Lung (tissue), 11 donors: ENCODE measurements at regions not wholly inside any gene's neighbourhood (a gene's known extent, or its start where the extent isn't known, plus 50 kb on each side); places are given as distances from the start of the nearest gene placed in this dataset.
"Not testable (repeated sequence)": the region's sequence is repeated elsewhere in the genome, so short reads cannot be mapped to it uniquely, and the experiment has no call there.

ENCODE experiments used
- ATAC-seq: fragments of 200-7000 bp; cut with Tn5 transposase; one replicate; pipeline ENCODE4 v1.9.1; 2020; ENCODE audit warnings: moderate number of reproducible peaks; ENCODE audit not compliant: insufficient read depth, low FRiP score
- DNase-seq, 3 donors: peaks; one replicate each; pipeline ENCODE4 v3.0.0-alpha.2; 2013 to 2017
- H3K27ac ChIP-seq, 2 donors: one replicate each; pipeline ENCODE4 v1.5.1; 2013; ENCODE audit warnings: mild to moderate bottlenecking in 2 of 2, moderate library complexity in 2 of 2, control low read depth in 1 of 2, inconsistent platforms in 1 of 2, low read depth in 1 of 2, low read length in 1 of 2
- H3K27me3 ChIP-seq, 3 donors: one replicate each; pipeline ENCODE4 v1.5.1; 2013; ENCODE audit warnings: low read length in 2 of 3; ENCODE audit not compliant: control insufficient read depth in 3 of 3, insufficient read depth in 3 of 3
- H3K36me3 ChIP-seq, 4 donors: one replicate each; pipeline ENCODE4 v1.5.1; 2013; ENCODE audit warnings: low read length in 4 of 4, mild to moderate bottlenecking in 1 of 4, moderate library complexity in 1 of 4; ENCODE audit not compliant: control insufficient read depth in 4 of 4, insufficient read depth in 4 of 4
- H3K4me1 ChIP-seq, 5 donors: one replicate each; pipeline ENCODE4 v1.5.1; 2013; ENCODE audit warnings: low read length in 5 of 5, mild to moderate bottlenecking in 2 of 5, moderate library complexity in 1 of 5; ENCODE audit not compliant: control insufficient read depth in 5 of 5, insufficient read depth in 5 of 5
- H3K4me3 ChIP-seq: one replicate; pipeline ENCODE4 v1.5.1; 2013; ENCODE audit warnings: mild to moderate bottlenecking, control low read depth, moderate library complexity
- H3K9ac ChIP-seq, 2 donors: one replicate each; pipeline ENCODE4 v1.5.1; 2013; ENCODE audit warnings: low read length in 2 of 2, control low read depth in 1 of 2; ENCODE audit not compliant: insufficient read depth in 1 of 2
- H3K9me3 ChIP-seq, 4 donors: one replicate each; pipeline ENCODE4 v1.5.1; 2013; ENCODE audit warnings: low read length in 3 of 4, mild to moderate bottlenecking in 1 of 4, moderate library complexity in 1 of 4; ENCODE audit not compliant: control insufficient read depth in 4 of 4, insufficient read depth in 3 of 4
- CTCF ChIP-seq: IDR thresholded peaks from 2 replicates; pipeline ENCODE4 v1.5.1; 2012; ENCODE audit warnings: mild to moderate bottlenecking; ENCODE audit errors: control extremely low read depth, extremely low read depth
- WGBS, 2 donors: extraction: QIAGEN DNeasy Blood & Tissue Kit; methylation state at CpG; one replicate each; pipeline ENCODE4 v1.1.7; 2013; 5-methylcytosine and 5-hydroxymethylcytosine counted together
- donor health status: control.
- donor health status: control.
- donor health status: Bipolar disorder and iron deficiency.
- donor health status: healthy.
- donor health status: DM: yes; HTN: yes; CAD: no.

GRCh38 chr1:213622365-213623063 lies 365.3 kb upstream of the PROX1 start:
- H3K4me1 ChIP-seq: no peaks in the 10 kb centered on the region
- ATAC-seq (no peak), DNase-seq (no peak)
- H3K36me3 ChIP-seq: no peaks in the 10 kb centered on the region
- H3K9me3 ChIP-seq: no peaks in the 10 kb centered on the region
- no peak overlapping the region for H3K27ac ChIP-seq
- H3K4me3 ChIP-seq: no peak overlapping the region
- no peak for TF ChIP-seq CTCF
- WGBS, 2 donors: 51 to 56% methylated on average over 19 of the region's 19 CpGs
- no peaks in the 10 kb centered on the region for H3K27me3 ChIP-seq
- no peak overlapping the region for H3K9ac ChIP-seq

GRCh38 chr1:213623064-213623581 lies 364.6 kb upstream of the PROX1 start:
- Histone ChIP-seq H3K4me3 (no peak overlapping the region), H3K27me3 (no peaks in the 10 kb centered on the region), H3K9ac (no peak overlapping the region), H3K36me3 (no peaks in the 10 kb centered on the region), H3K27ac (no peak overlapping the region), H3K4me1 (no peaks in the 10 kb centered on the region), H3K9me3 (no peaks in the 10 kb centered on the region)
- 83 to 88% methylated on average over 9 of the region's 9 CpGs for WGBS, 2 donors
- DNase-seq (no peak), ATAC-seq (no peak)
- no peak for TF ChIP-seq CTCF

GRCh38 chr1:213623862-213624261 lies 363.9 kb upstream of the PROX1 start:
- no peak for TF ChIP-seq CTCF
- H3K4me1 ChIP-seq: no peaks in the 10 kb centered on the region
- no peak overlapping the region for H3K4me3 ChIP-seq
- no peaks in the 10 kb centered on the region for H3K9me3 ChIP-seq
- 72 to 78% methylated on average over 4 of the region's 4 CpGs for WGBS, 2 donors
- H3K27ac ChIP-seq: no peak overlapping the region
- no peaks in the 10 kb centered on the region for H3K36me3 ChIP-seq
- DNase-seq: no peak
- no peak for ATAC-seq
- no peaks in the 10 kb centered on the region for H3K27me3 ChIP-seq
- H3K9ac ChIP-seq: no peak overlapping the region

- not testable (repeated sequence) for H3K9me3 ChIP-seq, H3K27ac ChIP-seq, H3K36me3 ChIP-seq, H3K27me3 ChIP-seq, ATAC-seq, H3K4me3 ChIP-seq, H3K4me1 ChIP-seq, DNase-seq, H3K9ac ChIP-seq
Observed at GRCh38 chr1:213636778-213637177, 351.0 kb upstream of the PROX1 start.
